KMS-11 (cell line): ENCODE measurements at regions not wholly inside any gene's neighbourhood (a gene's known extent, or its start where the extent isn't known, plus 50 kb on each side); places are given as distances from the start of the nearest gene placed in this dataset.

Experiments used
- H2AFZ ChIP-seq: fragments of 200-600 bp; sonication (generic); 2 replicates; pipeline ENCODE4 v1.6.1; 2016; ENCODE audit warnings: antibody characterized with exemption, mixed run types, low read depth
- H3K27ac ChIP-seq: fragments of 200-600 bp; sonication (generic); 2 replicates; pipeline ENCODE4 v1.6.1; 2016; ENCODE audit warnings: mild to moderate bottlenecking, mixed run types
- H3K27me3 ChIP-seq: fragments of 200-600 bp; sonication (generic); 2 replicates; pipeline ENCODE4 v1.6.1; 2017; ENCODE audit warnings: mild to moderate bottlenecking, low read depth, mixed run types, moderate library complexity; ENCODE audit not compliant: insufficient read depth
- H3K36me3 ChIP-seq: fragments of 200-600 bp; sonication (generic); 2 replicates; pipeline ENCODE4 v1.6.1; 2017; ENCODE audit warnings: mild to moderate bottlenecking, mixed run types; ENCODE audit not compliant: insufficient read depth
- H3K4me1 ChIP-seq: fragments of 200-600 bp; sonication (generic); 2 replicates; pipeline ENCODE4 v1.6.1; 2016; ENCODE audit warnings: mild to moderate bottlenecking, low read depth, mixed run types; ENCODE audit not compliant: poor library complexity, severe bottlenecking
- H3K4me2 ChIP-seq: fragments of 200-600 bp; sonication (generic); 2 replicates; pipeline ENCODE4 v1.7.0; 2016; ENCODE audit warnings: mild to moderate bottlenecking, mixed run types
- H3K4me3 ChIP-seq: fragments of 200-600 bp; sonication (generic); IDR thresholded peaks from 2 replicates; pipeline ENCODE4 v1.6.1; 2017; ENCODE audit warnings: low read depth, low read length, mixed read lengths; ENCODE audit not compliant: insufficient read depth
- H3K79me2 ChIP-seq: fragments of 200-600 bp; sonication (generic); 2 replicates; pipeline ENCODE4 v1.6.1; 2016; ENCODE audit warnings: low read depth, mixed run types; ENCODE audit not compliant: insufficient read depth
- H3K9ac ChIP-seq: fragments of 200-600 bp; sonication (generic); 2 replicates; pipeline ENCODE4 v1.6.1; 2016; ENCODE audit warnings: mild to moderate bottlenecking, mixed run types
- H4K20me1 ChIP-seq: fragments of 200-600 bp; sonication (generic); 2 replicates; pipeline ENCODE4 v1.6.1; 2016; ENCODE audit warnings: mild to moderate bottlenecking, mixed run types; ENCODE audit not compliant: insufficient read depth
- TF ChIP-seq, protein P1 (sequence below): fragments of 200-600 bp; sonication (generic); conservative IDR thresholded peaks from 2 replicates; pipeline ENCODE4 v1.6.1; 2017; ENCODE audit warnings: low read depth, mild to moderate bottlenecking, antibody characterized with exemption, low read length, moderate library complexity, mixed read lengths

DNA sequence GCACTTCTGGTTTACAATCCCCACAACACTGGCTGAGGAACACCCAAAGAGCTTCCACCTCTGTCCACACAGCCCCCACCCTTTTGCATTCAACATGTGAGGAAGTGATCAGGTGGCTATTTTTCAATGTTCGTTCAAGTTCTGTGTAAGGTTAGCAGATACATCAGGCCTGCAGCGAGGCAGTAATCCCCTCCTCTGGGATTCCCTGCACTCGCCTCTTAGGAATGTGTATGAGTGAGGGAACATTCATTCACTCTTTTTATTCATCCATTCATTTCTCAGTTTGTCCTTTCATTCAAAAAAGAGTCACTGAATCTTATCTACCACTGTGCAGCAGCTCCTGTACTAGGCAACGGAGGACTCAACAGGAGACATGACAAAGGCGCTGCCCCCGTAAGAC, 236.4 kb upstream of the PRDM1 start:
- no peaks in the 10 kb centered on the region for H3K4me1 ChIP-seq
- no peak overlapping the region for H2AFZ ChIP-seq
- TF ChIP-seq, protein P1, sequence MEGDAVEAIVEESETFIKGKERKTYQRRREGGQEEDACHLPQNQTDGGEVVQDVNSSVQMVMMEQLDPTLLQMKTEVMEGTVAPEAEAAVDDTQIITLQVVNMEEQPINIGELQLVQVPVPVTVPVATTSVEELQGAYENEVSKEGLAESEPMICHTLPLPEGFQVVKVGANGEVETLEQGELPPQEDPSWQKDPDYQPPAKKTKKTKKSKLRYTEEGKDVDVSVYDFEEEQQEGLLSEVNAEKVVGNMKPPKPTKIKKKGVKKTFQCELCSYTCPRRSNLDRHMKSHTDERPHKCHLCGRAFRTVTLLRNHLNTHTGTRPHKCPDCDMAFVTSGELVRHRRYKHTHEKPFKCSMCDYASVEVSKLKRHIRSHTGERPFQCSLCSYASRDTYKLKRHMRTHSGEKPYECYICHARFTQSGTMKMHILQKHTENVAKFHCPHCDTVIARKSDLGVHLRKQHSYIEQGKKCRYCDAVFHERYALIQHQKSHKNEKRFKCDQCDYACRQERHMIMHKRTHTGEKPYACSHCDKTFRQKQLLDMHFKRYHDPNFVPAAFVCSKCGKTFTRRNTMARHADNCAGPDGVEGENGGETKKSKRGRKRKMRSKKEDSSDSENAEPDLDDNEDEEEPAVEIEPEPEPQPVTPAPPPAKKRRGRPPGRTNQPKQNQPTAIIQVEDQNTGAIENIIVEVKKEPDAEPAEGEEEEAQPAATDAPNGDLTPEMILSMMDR: no peak
- no peaks in the 10 kb centered on the region for H3K79me2 ChIP-seq
- no peak overlapping the region for H3K27ac ChIP-seq
- no peak overlapping the region for H3K4me3 ChIP-seq
- H3K27me3 ChIP-seq: no peaks in the 10 kb centered on the region
- H3K4me2 ChIP-seq: no peak overlapping the region
- no peak overlapping the region for H3K9ac ChIP-seq
- no peaks in the 10 kb centered on the region for H3K36me3 ChIP-seq
- H4K20me1 ChIP-seq: no peaks in the 10 kb centered on the region

DNA sequence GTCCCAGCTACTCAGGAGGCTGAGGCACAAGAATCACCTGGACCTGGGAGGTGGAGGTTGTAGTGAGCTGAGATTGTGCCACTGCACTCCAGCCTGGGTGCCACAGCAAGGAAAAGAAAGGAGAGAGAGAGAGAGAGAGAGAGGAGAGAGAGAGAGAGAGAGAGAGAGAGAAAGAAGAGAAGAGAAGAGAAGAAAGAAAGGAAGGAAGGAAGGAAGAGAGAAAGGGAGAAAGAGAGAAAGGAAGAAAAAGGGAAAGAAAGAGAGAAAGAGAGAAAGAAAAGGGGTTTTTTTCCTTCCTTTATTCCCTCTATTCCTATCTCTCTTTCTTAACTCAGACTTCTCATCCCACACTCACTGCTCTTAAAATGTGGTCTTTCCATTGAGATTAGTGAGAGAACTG, 238.7 kb upstream of the PRDM1 start:
- TF ChIP-seq, protein P1: no peak
- Histone ChIP-seq H2AFZ (no peak overlapping the region), H3K36me3 (no peaks in the 10 kb centered on the region), H3K4me2 (no peak overlapping the region), H3K4me3 (no peak overlapping the region), H3K4me1 (no peaks in the 10 kb centered on the region), H3K79me2 (no peaks in the 10 kb centered on the region), H3K27ac (no peak overlapping the region), H4K20me1 (no peaks in the 10 kb centered on the region), H3K27me3 (no peaks in the 10 kb centered on the region), H3K9ac (no peak overlapping the region)

DNA sequence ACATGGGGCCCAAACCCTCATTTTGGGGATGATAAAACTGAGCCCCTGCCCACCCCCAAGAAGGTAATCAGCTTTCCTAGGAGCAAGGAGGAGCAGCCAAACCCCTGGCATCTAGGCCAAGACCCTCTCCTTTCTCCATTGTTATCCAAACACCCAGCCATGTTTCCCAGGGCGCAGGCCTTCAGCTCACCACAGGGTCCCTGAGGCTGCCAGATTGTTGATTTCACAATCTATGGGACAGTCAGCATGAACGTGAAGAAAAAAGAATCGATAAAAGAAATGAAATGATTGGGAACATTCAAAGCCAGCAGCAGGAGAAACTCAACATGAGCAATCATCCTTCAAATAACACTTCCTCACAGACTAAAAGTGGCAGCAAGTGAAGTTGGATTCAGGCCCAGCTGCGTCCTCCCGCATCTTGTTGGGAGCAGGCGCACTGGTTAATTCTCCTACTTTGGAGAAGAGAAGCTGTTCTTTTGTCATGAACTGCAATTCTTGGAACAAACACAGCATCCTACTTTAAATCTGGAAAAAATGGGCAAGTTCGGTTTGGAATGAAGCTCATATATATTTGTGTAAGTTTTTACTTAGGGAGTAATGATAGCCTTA, 241.8 kb upstream of the PRDM1 start:
- Histone ChIP-seq H3K9ac (no peak overlapping the region), H4K20me1 (no peaks in the 10 kb centered on the region), H3K4me2 (no peak overlapping the region), H2AFZ (no peak overlapping the region), H3K36me3 (no peaks in the 10 kb centered on the region), H3K27me3 (no peaks in the 10 kb centered on the region), H3K27ac (no peak overlapping the region), H3K79me2 (no peaks in the 10 kb centered on the region), H3K4me1 (no peaks in the 10 kb centered on the region), H3K4me3 (no peak overlapping the region)
- TF ChIP-seq, protein P1: no peak

DNA sequence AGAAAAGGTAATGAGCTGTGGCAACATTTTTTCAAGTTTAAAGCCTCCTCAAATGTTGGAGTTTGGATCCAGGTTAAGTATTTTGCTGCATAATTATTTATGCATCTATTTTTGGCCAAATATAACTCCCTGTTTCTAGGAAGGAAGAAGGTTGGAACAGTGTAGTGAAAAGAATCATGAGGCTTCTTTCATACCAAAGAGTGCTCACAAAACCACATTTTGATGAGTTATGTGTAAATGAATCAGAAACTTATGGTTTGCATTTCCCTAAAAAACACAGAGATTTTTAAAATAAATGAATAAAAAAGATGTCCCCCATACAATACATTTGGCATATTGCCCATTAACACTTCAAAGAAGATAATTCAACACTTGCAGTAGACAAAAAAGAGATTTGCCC, 246.9 kb upstream of the PRDM1 start:
- no peak overlapping the region for H3K9ac ChIP-seq
- H3K4me1 ChIP-seq: no peaks in the 10 kb centered on the region
- H2AFZ ChIP-seq: no peak overlapping the region
- no peaks in the 10 kb centered on the region for H4K20me1 ChIP-seq
- H3K4me3 ChIP-seq: no peak overlapping the region
- no peaks in the 10 kb centered on the region for H3K79me2 ChIP-seq
- no peaks in the 10 kb centered on the region for H3K36me3 ChIP-seq
- TF ChIP-seq, protein P1: no peak
- H3K4me2 ChIP-seq: no peak overlapping the region
- H3K27ac ChIP-seq: no peak overlapping the region
- no peaks in the 10 kb centered on the region for H3K27me3 ChIP-seq

DNA sequence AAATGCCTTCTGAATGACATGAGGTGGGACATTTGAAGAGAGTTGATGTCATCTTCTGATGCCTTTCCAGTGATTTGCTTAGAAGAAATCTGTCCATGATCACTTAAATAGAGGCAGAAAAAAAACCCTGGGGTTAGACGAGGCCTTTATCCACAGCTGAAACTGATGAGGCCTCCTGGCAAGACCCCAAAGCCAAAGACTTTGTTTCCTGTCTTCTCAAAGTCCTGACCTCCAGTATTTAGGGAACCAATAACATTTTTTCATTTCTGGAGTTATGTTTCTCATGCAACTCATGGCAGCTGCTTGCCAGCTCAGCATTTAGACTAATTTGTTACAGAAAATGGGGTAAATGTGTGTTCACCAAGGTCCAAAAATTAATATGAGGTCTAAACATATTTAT, 248.0 kb upstream of the PRDM1 start:
- no peaks in the 10 kb centered on the region for H3K36me3 ChIP-seq
- no peak overlapping the region for H3K4me3 ChIP-seq
- H3K4me2 ChIP-seq: no peak overlapping the region
- no peaks in the 10 kb centered on the region for H3K4me1 ChIP-seq
- H3K27me3 ChIP-seq: no peaks in the 10 kb centered on the region
- H4K20me1 ChIP-seq: no peaks in the 10 kb centered on the region
- H3K79me2 ChIP-seq: no peaks in the 10 kb centered on the region
- TF ChIP-seq, protein P1: no peak
- H3K27ac ChIP-seq: no peak overlapping the region
- H3K9ac ChIP-seq: no peak overlapping the region
- no peak overlapping the region for H2AFZ ChIP-seq
